B cell (primary cell): ENCODE measurements at regions not wholly inside any gene's neighbourhood (a gene's known extent, or its start where the extent isn't known, plus 50 kb on each side); places are given as distances from the start of the nearest gene placed in this dataset.

Source experiments
- EZH2 ChIP-seq: IDR thresholded peaks from 2 replicates; pipeline ENCODE4 v1.6.1; 2012; ENCODE audit warnings: borderline replicate concordance, low read depth, mild to moderate bottlenecking, moderate library complexity, low read length; ENCODE audit not compliant: insufficient read depth, poor library complexity, severe bottlenecking
- TF ChIP-seq, protein P1 (sequence below): fragments of 200-600 bp; IDR thresholded peaks from one replicate; pipeline ENCODE4 v1.8.0; 2022; ENCODE audit warnings: antibody characterized with exemption, mild to moderate bottlenecking

DNA sequence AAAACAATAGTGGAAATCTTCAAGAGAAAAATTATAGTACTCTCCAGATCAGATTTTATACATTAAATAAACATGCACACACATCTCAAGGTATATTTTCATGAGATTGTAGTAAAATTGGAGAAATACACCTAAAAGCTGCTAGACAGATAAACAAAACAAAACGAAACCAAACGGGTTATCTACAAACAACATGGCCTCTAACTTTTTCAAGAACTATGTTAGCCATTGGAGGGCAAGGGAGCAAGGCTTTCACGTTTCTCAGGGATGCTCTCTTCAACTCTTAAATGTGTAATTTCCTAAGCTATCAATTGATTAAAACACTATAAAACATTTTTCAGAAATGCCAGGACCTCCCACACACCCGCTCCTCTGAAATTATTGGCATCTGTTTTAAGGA lies 1262.4 kb upstream of the PCDH20 start:
- TF ChIP-seq, protein P1, sequence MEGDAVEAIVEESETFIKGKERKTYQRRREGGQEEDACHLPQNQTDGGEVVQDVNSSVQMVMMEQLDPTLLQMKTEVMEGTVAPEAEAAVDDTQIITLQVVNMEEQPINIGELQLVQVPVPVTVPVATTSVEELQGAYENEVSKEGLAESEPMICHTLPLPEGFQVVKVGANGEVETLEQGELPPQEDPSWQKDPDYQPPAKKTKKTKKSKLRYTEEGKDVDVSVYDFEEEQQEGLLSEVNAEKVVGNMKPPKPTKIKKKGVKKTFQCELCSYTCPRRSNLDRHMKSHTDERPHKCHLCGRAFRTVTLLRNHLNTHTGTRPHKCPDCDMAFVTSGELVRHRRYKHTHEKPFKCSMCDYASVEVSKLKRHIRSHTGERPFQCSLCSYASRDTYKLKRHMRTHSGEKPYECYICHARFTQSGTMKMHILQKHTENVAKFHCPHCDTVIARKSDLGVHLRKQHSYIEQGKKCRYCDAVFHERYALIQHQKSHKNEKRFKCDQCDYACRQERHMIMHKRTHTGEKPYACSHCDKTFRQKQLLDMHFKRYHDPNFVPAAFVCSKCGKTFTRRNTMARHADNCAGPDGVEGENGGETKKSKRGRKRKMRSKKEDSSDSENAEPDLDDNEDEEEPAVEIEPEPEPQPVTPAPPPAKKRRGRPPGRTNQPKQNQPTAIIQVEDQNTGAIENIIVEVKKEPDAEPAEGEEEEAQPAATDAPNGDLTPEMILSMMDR = no peak
- no peak for TF ChIP-seq EZH2
